Activated naive CD8-positive, alpha-beta T cell (primary cell): ENCODE measurements at regions not wholly inside any gene's neighbourhood (a gene's known extent, or its start where the extent isn't known, plus 50 kb on each side); places are given as distances from the start of the nearest gene placed in this dataset.

ENCODE experiments used
- H3K27ac Mint-ChIP-seq: one replicate; pipeline ENCODE4 v1.8.0; 2021; ENCODE audit warnings: mixed read lengths
- H3K27me3 Mint-ChIP-seq: one replicate; pipeline ENCODE4 v1.8.0; 2021; ENCODE audit warnings: mixed read lengths
- H3K36me3 Mint-ChIP-seq: one replicate; pipeline ENCODE4 v1.8.0; 2021; ENCODE audit warnings: mixed read lengths
- H3K4me1 Mint-ChIP-seq: one replicate; pipeline ENCODE4 v1.8.0; 2021; ENCODE audit warnings: low read depth, mixed read lengths
- H3K4me3 Mint-ChIP-seq: one replicate; pipeline ENCODE4 v1.8.0; 2021; ENCODE audit warnings: mild to moderate bottlenecking, mixed read lengths
- H3K9me3 Mint-ChIP-seq: one replicate; pipeline ENCODE4 v1.8.0; 2021; ENCODE audit warnings: low read depth, mixed read lengths

- H3K4me3 Mint-ChIP-seq, result no peak overlapping the region
- no peaks in the 10 kb centered on the region for H3K36me3 Mint-ChIP-seq
- no peaks in the 10 kb centered on the region for H3K9me3 Mint-ChIP-seq
Measured at GRCh38 chr20:19807946-19808330, 49.9 kb downstream of the RIN2 start.

GRCh38 chr20:19808498-19808897 is 50.4 kb downstream of the RIN2 start:
- H3K4me1 Mint-ChIP-seq, result no peaks in the 10 kb centered on the region
- H3K9me3 Mint-ChIP-seq, result no peaks in the 10 kb centered on the region
- no peak overlapping the region for H3K27ac Mint-ChIP-seq
- no peak overlapping the region for H3K4me3 Mint-ChIP-seq
- no peaks in the 10 kb centered on the region for H3K27me3 Mint-ChIP-seq
- H3K36me3 Mint-ChIP-seq, result no peaks in the 10 kb centered on the region

More at GRCh38 chr20:19807946-19808330, 49.9 kb downstream of the RIN2 start:
- H3K27ac Mint-ChIP-seq, result no peak overlapping the region
- no peaks in the 10 kb centered on the region for H3K27me3 Mint-ChIP-seq
- H3K4me1 Mint-ChIP-seq, result no peaks in the 10 kb centered on the region

GRCh38 chr20:19809505-19809904 is 51.4 kb downstream of the RIN2 start:
- no peak overlapping the region for H3K4me3 Mint-ChIP-seq
- peaks cover 4% of the 10 kb centered on the region for H3K27me3 Mint-ChIP-seq
- H3K27ac Mint-ChIP-seq, result no peak overlapping the region
- H3K4me1 Mint-ChIP-seq, result no peaks in the 10 kb centered on the region
- H3K36me3 Mint-ChIP-seq, result no peaks in the 10 kb centered on the region
- no peaks in the 10 kb centered on the region for H3K9me3 Mint-ChIP-seq

- Mint-ChIP-seq H3K4me3 (no peak overlapping the region), H3K4me1 (no peaks in the 10 kb centered on the region), H3K27me3 (peaks cover 4% of the 10 kb centered on the region), H3K9me3 (no peaks in the 10 kb centered on the region), H3K36me3 (no peaks in the 10 kb centered on the region), H3K27ac (no peak overlapping the region)
Measured at GRCh38 chr20:19811231-19811630, 53.2 kb downstream of the RIN2 start.

GRCh38 chr20:19812056-19812455 is 54.0 kb downstream of the RIN2 start:
- H3K27ac Mint-ChIP-seq, result no peak overlapping the region
- no peaks in the 10 kb centered on the region for H3K9me3 Mint-ChIP-seq
- H3K27me3 Mint-ChIP-seq, result peaks cover 4% of the 10 kb centered on the region
- no peaks in the 10 kb centered on the region for H3K4me1 Mint-ChIP-seq
- H3K36me3 Mint-ChIP-seq, result no peaks in the 10 kb centered on the region
- no peak overlapping the region for H3K4me3 Mint-ChIP-seq

GRCh38 chr20:19812696-19813095 is 54.6 kb downstream of the RIN2 start:
- Mint-ChIP-seq H3K4me3 (no peak overlapping the region), H3K4me1 (no peaks in the 10 kb centered on the region), H3K27me3 (peaks cover 4% of the 10 kb centered on the region), H3K27ac (no peak overlapping the region), H3K36me3 (no peaks in the 10 kb centered on the region), H3K9me3 (no peaks in the 10 kb centered on the region)

GRCh38 chr20:19813846-19814640 is 56.0 kb downstream of the RIN2 start:
- Mint-ChIP-seq H3K9me3 (no peaks in the 10 kb centered on the region), H3K27ac (no peak overlapping the region), H3K36me3 (no peaks in the 10 kb centered on the region), H3K4me3 (no peak overlapping the region), H3K4me1 (no peaks in the 10 kb centered on the region), H3K27me3 (peaks cover 4% of the 10 kb centered on the region)

GRCh38 chr20:19815553-19815991 is 57.5 kb downstream of the RIN2 start:
- H3K4me1 Mint-ChIP-seq, result no peaks in the 10 kb centered on the region
- no peaks in the 10 kb centered on the region for H3K36me3 Mint-ChIP-seq

GRCh38 chr20:19816386-19816785 is 58.3 kb downstream of the RIN2 start:
- no peaks in the 10 kb centered on the region for H3K4me1 Mint-ChIP-seq

More at GRCh38 chr20:19815553-19815991, 57.5 kb downstream of the RIN2 start:
- Mint-ChIP-seq H3K4me3 (no peak overlapping the region), H3K9me3 (no peaks in the 10 kb centered on the region), H3K27me3 (peaks cover 4% of the 10 kb centered on the region), H3K27ac (no peak overlapping the region)

GRCh38 chr20:19817017-19817416 is 59.0 kb downstream of the RIN2 start:
- H3K4me1 Mint-ChIP-seq, result no peaks in the 10 kb centered on the region
- no peak overlapping the region for H3K27ac Mint-ChIP-seq
- H3K9me3 Mint-ChIP-seq, result no peaks in the 10 kb centered on the region
- H3K36me3 Mint-ChIP-seq, result no peaks in the 10 kb centered on the region
- peaks cover 4% of the 10 kb centered on the region for H3K27me3 Mint-ChIP-seq
- H3K4me3 Mint-ChIP-seq, result no peak overlapping the region

More at GRCh38 chr20:19816386-19816785, 58.3 kb downstream of the RIN2 start:
- no peaks in the 10 kb centered on the region for H3K36me3 Mint-ChIP-seq
- H3K9me3 Mint-ChIP-seq, result no peaks in the 10 kb centered on the region
- no peak overlapping the region for H3K27ac Mint-ChIP-seq
- peaks cover 4% of the 10 kb centered on the region for H3K27me3 Mint-ChIP-seq
- no peak overlapping the region for H3K4me3 Mint-ChIP-seq

GRCh38 chr20:19819149-19819548 is 61.1 kb downstream of the RIN2 start:
- Mint-ChIP-seq H3K27ac (no peak overlapping the region), H3K9me3 (no peaks in the 10 kb centered on the region), H3K4me1 (no peaks in the 10 kb centered on the region), H3K4me3 (no peak overlapping the region), H3K36me3 (no peaks in the 10 kb centered on the region), H3K27me3 (peaks cover 1% of the 10 kb centered on the region)

- Mint-ChIP-seq H3K27ac (no peak overlapping the region), H3K4me3 (no peak overlapping the region), H3K27me3 (no peaks in the 10 kb centered on the region), H3K9me3 (no peaks in the 10 kb centered on the region), H3K36me3 (no peaks in the 10 kb centered on the region), H3K4me1 (no peaks in the 10 kb centered on the region)
Measured at GRCh38 chr20:19820555-19821211, 62.6 kb downstream of the RIN2 start.

- no peak overlapping the region for H3K27ac Mint-ChIP-seq
- no peaks in the 10 kb centered on the region for H3K36me3 Mint-ChIP-seq
- H3K27me3 Mint-ChIP-seq, result no peaks in the 10 kb centered on the region
- no peaks in the 10 kb centered on the region for H3K9me3 Mint-ChIP-seq
- no peak overlapping the region for H3K4me3 Mint-ChIP-seq
- H3K4me1 Mint-ChIP-seq, result no peaks in the 10 kb centered on the region
Measured at GRCh38 chr20:19821606-19822005, 63.5 kb downstream of the RIN2 start.

- Mint-ChIP-seq H3K27me3 (no peaks in the 10 kb centered on the region), H3K4me1 (peaks cover 6% of the 10 kb centered on the region), H3K27ac (no peak overlapping the region), H3K36me3 (no peaks in the 10 kb centered on the region), H3K9me3 (no peaks in the 10 kb centered on the region), H3K4me3 (no peak overlapping the region)
Measured at GRCh38 chr20:19823216-19823615, 65.2 kb downstream of the RIN2 start.

GRCh38 chr20:19823971-19824370 is 65.9 kb downstream of the RIN2 start:
- no peaks in the 10 kb centered on the region for H3K36me3 Mint-ChIP-seq
- H3K9me3 Mint-ChIP-seq, result no peaks in the 10 kb centered on the region
- H3K27me3 Mint-ChIP-seq, result no peaks in the 10 kb centered on the region
- H3K4me1 Mint-ChIP-seq, result peaks cover 12% of the 10 kb centered on the region
- no peak overlapping the region for H3K27ac Mint-ChIP-seq
- H3K4me3 Mint-ChIP-seq, result no peak overlapping the region
